AG10803 (cell line): ENCODE measurements at regions not wholly inside any gene's neighbourhood (a gene's known extent, or its start where the extent isn't known, plus 50 kb on each side); places are given as distances from the start of the nearest gene placed in this dataset.
"Not testable (repeated sequence)": the region's sequence is repeated elsewhere in the genome, so short reads cannot be mapped to it uniquely, and the experiment has no call there.

Experiments used
- DNase-seq: peaks from one replicate; pipeline ENCODE4 v3.0.0; 2010; ENCODE audit warnings: low read depth
- H3K4me3 ChIP-seq: 2 replicates; pipeline ENCODE4 v1.5.1; 2011; ENCODE audit warnings: mild to moderate bottlenecking, low read length, control low read depth
- CTCF ChIP-seq: conservative IDR thresholded peaks from 2 replicates; pipeline ENCODE4 v1.5.1; 2011; ENCODE audit warnings: mild to moderate bottlenecking, low read length, control low read depth, inconsistent platforms

GRCh38 chr3:15936312-15936711 is 138.5 kb upstream of the ANKRD28 start:
- no peak for TF ChIP-seq CTCF
- peak; percentile 68 for DNase-seq
- no peak overlapping the region for H3K4me3 ChIP-seq

- no peak overlapping the region for H3K4me3 ChIP-seq
- DNase-seq, result no peak
- no peak for TF ChIP-seq CTCF
Measured at GRCh38 chr3:15940641-15941040, 142.9 kb upstream of the ANKRD28 start.

GRCh38 chr3:15941457-15941856 is 143.7 kb upstream of the ANKRD28 start:
- DNase-seq, H3K4me3 ChIP-seq: not testable (repeated sequence)

GRCh38 chr3:15941958-15942357 is 144.2 kb upstream of the ANKRD28 start:
- DNase-seq, result peak; percentile 30
- H3K4me3 ChIP-seq, result no peak overlapping the region
- no peak for TF ChIP-seq CTCF

- TF ChIP-seq CTCF, result no peak
- DNase-seq, result no peak
- no peak overlapping the region for H3K4me3 ChIP-seq
Measured at GRCh38 chr3:15942462-15942861, 144.7 kb upstream of the ANKRD28 start.

- TF ChIP-seq CTCF, result no peak
- DNase-seq, result no peak
- H3K4me3 ChIP-seq, result no peak overlapping the region
Measured at GRCh38 chr3:15942936-15943335, 145.2 kb upstream of the ANKRD28 start.

GRCh38 chr3:15948388-15948787 is 150.6 kb upstream of the ANKRD28 start:
- DNase-seq, result peak; percentile 58
- H3K4me3 ChIP-seq, result no peak overlapping the region
- no peak for TF ChIP-seq CTCF

GRCh38 chr3:15952543-15953175 is 154.9 kb upstream of the ANKRD28 start:
- no peak overlapping the region for H3K4me3 ChIP-seq
- no peak for DNase-seq
- no peak for TF ChIP-seq CTCF
